ENCODE measurements at regions not wholly inside any gene's neighbourhood (a gene's known extent, or its start where the extent isn't known, plus 50 kb on each side); places are given as distances from the start of the nearest gene placed in this dataset.

DNA sequence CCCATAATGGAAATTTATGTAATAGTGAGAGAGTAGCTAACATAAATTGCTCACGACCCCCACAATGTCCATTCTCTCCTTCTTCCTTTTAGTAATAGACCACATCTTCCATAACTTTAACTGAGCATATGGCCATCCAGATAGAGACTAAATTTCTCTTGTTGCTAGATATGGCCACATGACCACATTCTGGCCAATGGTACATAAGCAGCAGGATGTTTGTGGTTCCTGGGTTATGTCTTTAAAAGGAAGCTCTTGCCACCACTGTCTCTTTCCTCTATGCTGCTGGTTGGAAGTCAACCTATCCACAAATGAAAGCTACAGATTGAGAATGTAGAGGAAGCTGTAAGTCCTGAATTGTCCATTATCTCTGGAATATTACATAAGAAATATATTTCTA is 59.7 kb upstream of the NPHP3 start:
- TF ChIP-seq ZNF274 (IDR thresholded peaks at IDR 0.05; ENCODE audit: low read depth, low read length): no peak
- no peak for TF ChIP-seq YY1 (IDR thresholded peaks at IDR 0.05; ENCODE audit: insufficient read depth, insufficient read length)
- no peak for TF ChIP-seq SUZ12 (IDR thresholded peaks at IDR 0.05; ENCODE audit: extremely low read depth, insufficient read depth, insufficient read length)

All from NT2/D1 (cell line).